IMR-90 (cell line): ENCODE measurements at regions not wholly inside any gene's neighbourhood (a gene's known extent, or its start where the extent isn't known, plus 50 kb on each side); places are given as distances from the start of the nearest gene placed in this dataset.

Source experiments
- ATAC-seq: fragments of 200-7000 bp; cut with Tn5 transposase; 2 replicates; pipeline ENCODE4 v1.9.1; 2020; ENCODE audit warnings: low read depth, mild to moderate bottlenecking, moderate library complexity
- BruUV-seq: library from RNA; stranded (reverse); fragments of 400-500 nt; replicated peaks from 2 replicates; lab custom pipeline; 2021; lab: Mats Ljungman, UMichigan
- CTCF ChIA-PET: fragments of 300-600 bp; formaldehyde crosslinking; extraction: SDS; loops from one replicate; lab custom pipeline; 2021; ENCODE audit warnings: antibody characterized with exemption; lab: Yijun Ruan, JAX
- POLR2A ChIA-PET: fragments of 300-600 bp; sonication (Branson Sonifier 250); formaldehyde crosslinking; loops from one replicate; lab custom pipeline; 2022; ENCODE audit warnings: antibody characterized with exemption; ENCODE audit not compliant: unreplicated experiment; lab: Charles Lee
- DNase-seq: peaks from one replicate; pipeline ENCODE4 v3.0.0; 2013
- H2AFZ ChIP-seq: replicated peaks from 2 replicates; pipeline ENCODE3; 2013; ENCODE audit warnings: low read length, mild to moderate bottlenecking; ENCODE audit not compliant: poor library complexity
- H2AK5ac ChIP-seq: 2 replicates; pipeline ENCODE4 v1.6.1; 2013; ENCODE audit warnings: low read depth, low read length, inconsistent platforms
- H2AK9ac ChIP-seq: replicated peaks from 2 replicates; pipeline ENCODE3; 2013; ENCODE audit warnings: mild to moderate bottlenecking, low read depth, low read length, moderate library complexity; ENCODE audit not compliant: poor library complexity
- H2BK120ac ChIP-seq: 2 replicates; pipeline ENCODE4 v1.6.1; 2013; ENCODE audit warnings: low read depth, low read length, inconsistent platforms
- H2BK15ac ChIP-seq: 3 replicates; pipeline ENCODE4 v1.6.1; 2013; ENCODE audit warnings: low read depth, low read length, inconsistent platforms
- H2BK20ac ChIP-seq: 2 replicates; pipeline ENCODE4 v1.6.1; 2013; ENCODE audit warnings: low read depth, mild to moderate bottlenecking, inconsistent platforms, low read length, moderate library complexity
- H2BK5ac ChIP-seq: 2 replicates; pipeline ENCODE4 v1.6.1; 2013; ENCODE audit warnings: mild to moderate bottlenecking, low read depth, low read length, inconsistent platforms; ENCODE audit not compliant: poor library complexity, severe bottlenecking
- H3K14ac ChIP-seq: replicated peaks from 2 replicates; pipeline ENCODE4 v1.6.1; 2013; ENCODE audit warnings: low read depth, low read length, inconsistent platforms
- H3K18ac ChIP-seq: 2 replicates; pipeline ENCODE4 v1.6.1; 2013; ENCODE audit warnings: low read depth, low read length, control low read depth
- H3K23ac ChIP-seq: 2 replicates; pipeline ENCODE4 v1.6.1; 2013; ENCODE audit warnings: low read depth, low read length, inconsistent platforms
- H3K27ac ChIP-seq: 2 replicates; pipeline ENCODE4 v1.5.1; 2013; ENCODE audit warnings: mild to moderate bottlenecking, control low read depth, low read length; ENCODE audit not compliant: insufficient read depth
- H3K27me3 ChIP-seq: 2 replicates; pipeline ENCODE4 v1.6.1; 2013; ENCODE audit warnings: low read length; ENCODE audit not compliant: control insufficient read depth, insufficient read depth
- H3K36me3 ChIP-seq: 2 replicates; pipeline ENCODE4 v1.6.1; 2013; ENCODE audit warnings: low read length, mixed read lengths; ENCODE audit not compliant: control insufficient read depth, insufficient read depth
- H3K4ac ChIP-seq: 2 replicates; pipeline ENCODE4 v1.6.1; 2013; ENCODE audit warnings: low read depth, low read length, inconsistent platforms
- H3K4me1 ChIP-seq: 2 replicates; pipeline ENCODE4 v1.6.1; 2013; ENCODE audit warnings: low read length, mixed read lengths; ENCODE audit not compliant: control insufficient read depth, insufficient read depth
- H3K4me2 ChIP-seq: 2 replicates; pipeline ENCODE4 v1.6.1; 2013; ENCODE audit warnings: low read depth, mild to moderate bottlenecking, control low read depth, low read length, moderate library complexity
- H3K4me3 ChIP-seq: 2 replicates; pipeline ENCODE4 v1.5.1; 2013; ENCODE audit warnings: low read depth, mild to moderate bottlenecking, control low read depth, low read length, moderate library complexity; ENCODE audit not compliant: insufficient read depth
- H3K56ac ChIP-seq: 2 replicates; pipeline ENCODE4 v1.6.1; 2013; ENCODE audit warnings: low read length, inconsistent platforms; ENCODE audit not compliant: insufficient read depth; ENCODE audit errors: extremely low read depth
- H3K79me1 ChIP-seq, 2 experiments: 2 replicates each; pipeline ENCODE4 v1.6.1; 2013; ENCODE audit warnings: low read length in 2 of 2, inconsistent platforms in 1 of 2, low read depth in 1 of 2
- H3K9ac ChIP-seq: 2 replicates; pipeline ENCODE4 v1.6.1; 2013; ENCODE audit warnings: low read depth, low read length, control low read depth
- H3K9me1 ChIP-seq: 2 replicates; pipeline ENCODE4 v1.6.1; 2013; ENCODE audit warnings: low read length, inconsistent platforms; ENCODE audit not compliant: insufficient read depth
- H3K9me3 ChIP-seq: 2 replicates; pipeline ENCODE4 v1.6.1; 2013; ENCODE audit warnings: low read length; ENCODE audit not compliant: control insufficient read depth, insufficient read depth
- H4K20me1 ChIP-seq: 2 replicates; pipeline ENCODE4 v1.6.1; 2013; ENCODE audit warnings: low read length, inconsistent platforms; ENCODE audit not compliant: insufficient read depth
- H4K5ac ChIP-seq: 2 replicates; pipeline ENCODE4 v1.6.1; 2013; ENCODE audit warnings: mild to moderate bottlenecking, low read depth, low read length, control low read depth
- H4K8ac ChIP-seq, 2 experiments: 2 replicates each; pipeline ENCODE4 v1.6.1; 2013; ENCODE audit warnings: low read depth in 2 of 2, low read length in 2 of 2, control low read depth in 1 of 2, inconsistent platforms in 1 of 2
- H4K91ac ChIP-seq: 2 replicates; pipeline ENCODE4 v1.6.1; 2013; ENCODE audit warnings: low read depth, low read length, inconsistent platforms; ENCODE audit not compliant: insufficient read depth
- BHLHE40 ChIP-seq: fragments of 150-350 bp; IDR thresholded peaks from 2 replicates; pipeline ENCODE4 v1.6.1; 2016; ENCODE audit warnings: mild to moderate bottlenecking, low read depth, low read length
- CEBPB ChIP-seq: IDR thresholded peaks from 2 replicates; pipeline ENCODE4 v1.6.1; 2012; ENCODE audit warnings: low read depth, low read length, improper control_type of control experiment
- CHD1 ChIP-seq: IDR thresholded peaks from 2 replicates; pipeline ENCODE4 v1.6.1; 2012; ENCODE audit warnings: low read depth, low read length, improper control_type of control experiment
- CTCF ChIP-seq: conservative IDR thresholded peaks from 2 replicates; pipeline ENCODE4 v1.5.1; 2012; ENCODE audit warnings: mild to moderate bottlenecking, low read depth, low read length, improper control_type of control experiment
- ELK1 ChIP-seq: fragments of 150-350 bp; IDR thresholded peaks from 2 replicates; pipeline ENCODE4 v1.6.1; 2016; ENCODE audit warnings: low read depth, mild to moderate bottlenecking, low read length, moderate library complexity, borderline replicate concordance
- FOS ChIP-seq: fragments of 150-350 bp; IDR thresholded peaks from 2 replicates; pipeline ENCODE4 v1.6.1; 2016; ENCODE audit warnings: low read depth, low read length
- MAFK ChIP-seq: IDR thresholded peaks from 2 replicates; pipeline ENCODE4 v1.6.1; 2012; ENCODE audit warnings: low read depth, low read length, improper control_type of control experiment
- MAZ ChIP-seq: IDR thresholded peaks from 2 replicates; pipeline ENCODE4 v1.6.1; 2012; ENCODE audit warnings: low read depth, mild to moderate bottlenecking, low read length, improper control_type of control experiment, moderate library complexity, borderline replicate concordance
- MXI1 ChIP-seq: IDR thresholded peaks from 2 replicates; pipeline ENCODE4 v1.6.1; 2012; ENCODE audit warnings: low read depth, mild to moderate bottlenecking, low read length, moderate library complexity, borderline replicate concordance
- NFE2L2 ChIP-seq: fragments of 150-350 bp; IDR thresholded peaks from 2 replicates; pipeline ENCODE4 v1.6.1; 2016; ENCODE audit warnings: low read depth, mild to moderate bottlenecking, low read length
- POLR2A ChIP-seq: IDR thresholded peaks from 2 replicates; pipeline ENCODE4 v1.6.1; 2012; ENCODE audit warnings: mild to moderate bottlenecking, low read depth, low read length
- RAD21 ChIP-seq: IDR thresholded peaks from 2 replicates; pipeline ENCODE4 v1.6.1; 2012; ENCODE audit warnings: low read length, improper control_type of control experiment
- RCOR1 ChIP-seq: IDR thresholded peaks from 2 replicates; pipeline ENCODE4 v1.6.1; 2012; ENCODE audit warnings: mild to moderate bottlenecking, low read length, improper control_type of control experiment; ENCODE audit not compliant: insufficient replicate concordance
- RFX5 ChIP-seq: IDR thresholded peaks from 2 replicates; pipeline ENCODE4 v1.8.0; 2012; ENCODE audit warnings: low read depth, mild to moderate bottlenecking, low read length, moderate library complexity
- SMC3 ChIP-seq: fragments of 150-350 bp; IDR thresholded peaks from 2 replicates; pipeline ENCODE4 v1.6.1; 2016; ENCODE audit warnings: low read depth, mild to moderate bottlenecking, antibody characterized with exemption, low read length, moderate library complexity
- USF2 ChIP-seq: fragments of 150-350 bp; IDR thresholded peaks from 2 replicates; pipeline ENCODE4 v1.6.1; 2017; ENCODE audit warnings: mild to moderate bottlenecking, antibody characterized with exemption, low read length, low read depth
- WGBS, 2 experiments: methylation state at CpG; one replicate each; pipeline versions ENCODE4 v1.1.5 to v1.1.7; 2013; ENCODE audit warnings: missing lambda C conversion rate in 2 of 2; ENCODE audit not compliant: insufficient read length in 1 of 2; ENCODE audit errors: extremely low coverage in 2 of 2; 5-methylcytosine and 5-hydroxymethylcytosine counted together
- dilution Hi-C: fragments of 300-500 bp; cut with HindIII; formaldehyde crosslinking; loops from one replicate; pipeline ENCODE4 v1.14.3; 2018; ENCODE audit warnings: low sequenced_read_pairs; ENCODE audit not compliant: unreplicated experiment
- in situ Hi-C: fragments of 300-500 bp; cut with MboI; formaldehyde crosslinking; loops from 3 replicates; pipeline ENCODE4 v1.14.3; 2019; ENCODE audit warnings: low sequenced_read_pairs, inconsistent platforms, mixed read lengths
- intact Hi-C: fragments of 100-400 bp; cut with micrococcal nuclease; formaldehyde crosslinking; loops from 2 replicates; pipeline ENCODE4 v1.10.0; 2022

- Histone ChIP-seq H3K56ac (no peak overlapping the region), H4K91ac (no peak overlapping the region), H3K18ac (no peak overlapping the region), H3K9ac (no peak overlapping the region), H3K4me2 (no peak overlapping the region), H2AFZ (no peak overlapping the region), H3K9me1 (no peaks in the 10 kb centered on the region; the same call in 1 of the 2 replicates), H3K4me1 (no peaks in the 10 kb centered on the region), H4K20me1 (no peaks in the 10 kb centered on the region), H3K36me3 (no peaks in the 10 kb centered on the region), H3K9me3 (no peaks in the 10 kb centered on the region), H2BK5ac (no peak overlapping the region), H4K8ac (no peak overlapping the region), H3K23ac (no peak overlapping the region), H3K4ac (no peak overlapping the region), H3K14ac (no peak overlapping the region), H3K4me3 (no peak overlapping the region), H2BK15ac (no peak overlapping the region), H2AK9ac (no peak overlapping the region), H2BK20ac (no peak overlapping the region), H4K5ac (no peak overlapping the region), H3K79me1 (no peaks in the 10 kb centered on the region), H2AK5ac (no peak overlapping the region), H2BK120ac (peak overlapping the region; percentile 19; the same call in 1 of the 2 replicates), H3K27ac (no peak overlapping the region), H3K27me3 (no peaks in the 10 kb centered on the region)
- POLR2A ChIA-PET, result no interaction called here
- dilution Hi-C loops, result no loop called here
- ATAC-seq, result peak; percentile 79
- TF ChIP-seq NFE2L2, result no peak
- no peak for TF ChIP-seq POLR2A
- TF ChIP-seq MXI1, result no peak
- no peak for TF ChIP-seq CTCF
- TF ChIP-seq RAD21, result no peak
- no peak for TF ChIP-seq CHD1
- no peak for TF ChIP-seq USF2
- TF ChIP-seq RFX5, result no peak
- TF ChIP-seq RCOR1, result no peak
- no peak for TF ChIP-seq FOS
- TF ChIP-seq ELK1, result no peak
- no peak for TF ChIP-seq MAFK
- no peak for TF ChIP-seq BHLHE40
- TF ChIP-seq MAZ, result no peak
- TF ChIP-seq SMC3, result no peak
- no peak for TF ChIP-seq CEBPB
- WGBS, 2 experiments, result 95% methylated on average over 3 of the region's 6 CpGs; no CpG with 5 or more reads in 1 of the 2 experiments
- in situ Hi-C loops, result no loop called here
- CTCF ChIA-PET, result interaction anchor here (0.7 kb wide), 1 partner anchor 133 kb away, joined by 3 read pairs; no protein-coding TSS in a partner anchor
- no TSS peak for BruUV-seq
- intact Hi-C loops, result loop anchor here (2.0 kb wide), 1 partner anchor 15 kb away; no protein-coding TSS in a partner anchor
- peak; percentile 55 for DNase-seq
These were observed 174.4 kb upstream of the MSX2 start for GRCh38 chr5:174550026-174550425.
